Neural cell (in vitro differentiated cells): ENCODE measurements at regions not wholly inside any gene's neighbourhood (a gene's known extent, or its start where the extent isn't known, plus 50 kb on each side); places are given as distances from the start of the nearest gene placed in this dataset.

Experiments
- H2AFZ ChIP-seq: fragments of 200-600, 300-800 bp; sonication (generic), shearing (Covaris generic); 2 replicates; pipeline ENCODE4 v1.6.0; 2014; ENCODE audit warnings: low read depth, mild to moderate bottlenecking, antibody characterized with exemption, low read length, moderate library complexity
- H3F3A ChIP-seq: fragments of 200-600 bp; shearing (Covaris generic); 2 replicates; pipeline ENCODE4 v1.6.1; 2016; ENCODE audit warnings: mild to moderate bottlenecking, moderate library complexity, mixed read lengths, antibody characterized with exemption, low read length; ENCODE audit not compliant: insufficient read depth, poor library complexity, severe bottlenecking
- H3K27ac ChIP-seq: fragments of 200-600, 300-800 bp; sonication (generic), shearing (Covaris generic); 2 replicates; pipeline ENCODE4 v1.5.1; 2014; ENCODE audit warnings: mild to moderate bottlenecking, low read length, moderate library complexity
- H3K27me3 ChIP-seq: fragments of 300-800, 200-600 bp; sonication (generic), shearing (Covaris generic); 2 replicates; pipeline ENCODE4 v1.6.0; 2014; ENCODE audit warnings: mild to moderate bottlenecking, low read depth, low read length, moderate library complexity; ENCODE audit not compliant: insufficient read depth
- H3K36me3 ChIP-seq: fragments of 300-800, 200-600 bp; sonication (generic), shearing (Covaris generic); 2 replicates; pipeline ENCODE4 v1.5.1; 2014; ENCODE audit warnings: mild to moderate bottlenecking, antibody characterized with exemption, low read length, moderate library complexity; ENCODE audit not compliant: insufficient read depth
- H3K4me2 ChIP-seq: fragments of 300-800, 200-600 bp; sonication (generic), shearing (Covaris generic); 2 replicates; pipeline ENCODE4 v1.6.0; 2014; ENCODE audit warnings: mild to moderate bottlenecking, low read length
- H3K4me3 ChIP-seq: fragments of 300-800, 200-600 bp; sonication (generic), shearing (Covaris generic); 2 replicates; pipeline ENCODE4 v1.5.1; 2014; ENCODE audit warnings: mild to moderate bottlenecking, low read length, moderate library complexity
- H3K79me2 ChIP-seq: fragments of 200-600 bp; shearing (Covaris generic); replicated peaks from 2 replicates; pipeline ENCODE4 v1.6.0; 2014; ENCODE audit warnings: mild to moderate bottlenecking, low read length, moderate library complexity; ENCODE audit not compliant: insufficient read depth
- H3K9ac ChIP-seq: fragments of 300-800, 200-600 bp; sonication (generic), shearing (Covaris generic); 2 replicates; pipeline ENCODE4 v1.6.1; 2016; ENCODE audit warnings: mild to moderate bottlenecking, low read length, mixed read lengths
- H3K9me2 ChIP-seq: fragments of 200-600 bp; shearing (Covaris generic); 2 replicates; pipeline ENCODE4 v1.6.1; 2016; ENCODE audit warnings: mild to moderate bottlenecking, low read length, mixed read lengths; ENCODE audit not compliant: insufficient read depth
- H3K9me3 ChIP-seq: fragments of 200-600, 300-800 bp; sonication (generic), shearing (Covaris generic); 2 replicates; pipeline ENCODE4 v1.6.1; 2016; ENCODE audit warnings: mild to moderate bottlenecking, mixed run types, low read length, moderate library complexity, mixed read lengths
- H4K20me1 ChIP-seq: fragments of 200-600 bp; shearing (Covaris generic); 2 replicates; pipeline ENCODE4 v1.6.1; 2016; ENCODE audit warnings: mild to moderate bottlenecking, mixed run types; ENCODE audit not compliant: insufficient read depth
- EP300 ChIP-seq: fragments of 450-650 bp; conservative IDR thresholded peaks from 2 replicates; pipeline ENCODE4 v1.6.1; 2014; ENCODE audit warnings: antibody characterized with exemption, mild to moderate bottlenecking, moderate library complexity; ENCODE audit not compliant: poor library complexity, severe bottlenecking
- EZH2 ChIP-seq: fragments of 200-600, 300-800 bp; shearing (Covaris generic), sonication (generic); IDR thresholded peaks from 2 replicates; pipeline ENCODE4 v1.6.1; 2014; ENCODE audit warnings: antibody characterized with exemption, low read length, borderline replicate concordance, mild to moderate bottlenecking; ENCODE audit not compliant: insufficient read depth, poor library complexity, severe bottlenecking
- MXI1 ChIP-seq: fragments of 450-650 bp; conservative IDR thresholded peaks from 2 replicates; pipeline ENCODE4 v1.6.1; 2014; ENCODE audit warnings: antibody characterized with exemption, mild to moderate bottlenecking; ENCODE audit not compliant: poor library complexity, severe bottlenecking
- POLR2AphosphoS5 ChIP-seq: IDR thresholded peaks from 2 replicates; pipeline ENCODE4 v1.6.1; 2012
- RAD21 ChIP-seq: fragments of 450-650 bp; conservative IDR thresholded peaks from 2 replicates; pipeline ENCODE4 v1.6.1; 2014; ENCODE audit warnings: antibody characterized with exemption, mild to moderate bottlenecking, moderate library complexity
- SMC3 ChIP-seq: fragments of 450-650 bp; conservative IDR thresholded peaks from 2 replicates; pipeline ENCODE4 v1.6.1; 2014; ENCODE audit warnings: antibody characterized with exemption, mild to moderate bottlenecking, moderate library complexity; ENCODE audit not compliant: poor library complexity
- TAF1 ChIP-seq: IDR thresholded peaks from 2 replicates; pipeline ENCODE4 v1.6.1; 2012; ENCODE audit warnings: low read depth
- TF ChIP-seq, protein P1 (sequence below): IDR thresholded peaks from 2 replicates; pipeline ENCODE4 v1.6.1; 2012; ENCODE audit warnings: borderline replicate concordance
- TF ChIP-seq, protein P2 (sequence below): fragments of 450-650 bp; IDR thresholded peaks from 2 replicates; pipeline ENCODE4 v1.5.1; 2014; ENCODE audit warnings: antibody characterized with exemption, mild to moderate bottlenecking, moderate library complexity; ENCODE audit not compliant: poor library complexity, severe bottlenecking

DNA sequence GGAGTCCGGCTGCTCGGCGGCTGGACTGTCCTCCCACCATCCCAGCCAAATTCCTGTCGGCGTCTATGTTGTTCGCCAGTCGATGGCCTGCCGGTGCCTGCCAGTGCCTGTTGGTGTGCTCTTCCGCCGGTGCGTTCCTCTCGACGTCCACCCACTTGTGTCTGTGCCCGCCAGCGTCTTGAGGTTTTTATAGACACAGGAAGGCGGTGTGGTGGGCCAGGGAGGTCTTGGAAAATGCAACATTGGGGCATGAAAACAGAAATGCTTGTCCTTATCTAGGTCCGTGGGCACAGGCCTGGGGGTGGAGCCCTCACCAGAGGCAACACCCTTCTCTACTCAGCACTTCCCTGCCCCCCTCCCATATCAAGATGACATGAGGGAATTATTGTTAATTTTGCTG, 167.8 kb downstream of the IRF8 start:
- H3K27me3 ChIP-seq, result no peaks in the 10 kb centered on the region
- no peaks in the 10 kb centered on the region for H3F3A ChIP-seq
- H3K79me2 ChIP-seq, result no peaks in the 10 kb centered on the region
- peaks cover 3% of the 10 kb centered on the region for H3K9me3 ChIP-seq
- H3K9ac ChIP-seq, result no peak overlapping the region
- H3K9me2 ChIP-seq, result no peaks in the 10 kb centered on the region
- H3K36me3 ChIP-seq, result no peaks in the 10 kb centered on the region
- TF ChIP-seq, protein P1, sequence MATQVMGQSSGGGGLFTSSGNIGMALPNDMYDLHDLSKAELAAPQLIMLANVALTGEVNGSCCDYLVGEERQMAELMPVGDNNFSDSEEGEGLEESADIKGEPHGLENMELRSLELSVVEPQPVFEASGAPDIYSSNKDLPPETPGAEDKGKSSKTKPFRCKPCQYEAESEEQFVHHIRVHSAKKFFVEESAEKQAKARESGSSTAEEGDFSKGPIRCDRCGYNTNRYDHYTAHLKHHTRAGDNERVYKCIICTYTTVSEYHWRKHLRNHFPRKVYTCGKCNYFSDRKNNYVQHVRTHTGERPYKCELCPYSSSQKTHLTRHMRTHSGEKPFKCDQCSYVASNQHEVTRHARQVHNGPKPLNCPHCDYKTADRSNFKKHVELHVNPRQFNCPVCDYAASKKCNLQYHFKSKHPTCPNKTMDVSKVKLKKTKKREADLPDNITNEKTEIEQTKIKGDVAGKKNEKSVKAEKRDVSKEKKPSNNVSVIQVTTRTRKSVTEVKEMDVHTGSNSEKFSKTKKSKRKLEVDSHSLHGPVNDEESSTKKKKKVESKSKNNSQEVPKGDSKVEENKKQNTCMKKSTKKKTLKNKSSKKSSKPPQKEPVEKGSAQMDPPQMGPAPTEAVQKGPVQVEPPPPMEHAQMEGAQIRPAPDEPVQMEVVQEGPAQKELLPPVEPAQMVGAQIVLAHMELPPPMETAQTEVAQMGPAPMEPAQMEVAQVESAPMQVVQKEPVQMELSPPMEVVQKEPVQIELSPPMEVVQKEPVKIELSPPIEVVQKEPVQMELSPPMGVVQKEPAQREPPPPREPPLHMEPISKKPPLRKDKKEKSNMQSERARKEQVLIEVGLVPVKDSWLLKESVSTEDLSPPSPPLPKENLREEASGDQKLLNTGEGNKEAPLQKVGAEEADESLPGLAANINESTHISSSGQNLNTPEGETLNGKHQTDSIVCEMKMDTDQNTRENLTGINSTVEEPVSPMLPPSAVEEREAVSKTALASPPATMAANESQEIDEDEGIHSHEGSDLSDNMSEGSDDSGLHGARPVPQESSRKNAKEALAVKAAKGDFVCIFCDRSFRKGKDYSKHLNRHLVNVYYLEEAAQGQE, result no peak
- TF ChIP-seq MXI1, result no peak
- TF ChIP-seq, protein P2, sequence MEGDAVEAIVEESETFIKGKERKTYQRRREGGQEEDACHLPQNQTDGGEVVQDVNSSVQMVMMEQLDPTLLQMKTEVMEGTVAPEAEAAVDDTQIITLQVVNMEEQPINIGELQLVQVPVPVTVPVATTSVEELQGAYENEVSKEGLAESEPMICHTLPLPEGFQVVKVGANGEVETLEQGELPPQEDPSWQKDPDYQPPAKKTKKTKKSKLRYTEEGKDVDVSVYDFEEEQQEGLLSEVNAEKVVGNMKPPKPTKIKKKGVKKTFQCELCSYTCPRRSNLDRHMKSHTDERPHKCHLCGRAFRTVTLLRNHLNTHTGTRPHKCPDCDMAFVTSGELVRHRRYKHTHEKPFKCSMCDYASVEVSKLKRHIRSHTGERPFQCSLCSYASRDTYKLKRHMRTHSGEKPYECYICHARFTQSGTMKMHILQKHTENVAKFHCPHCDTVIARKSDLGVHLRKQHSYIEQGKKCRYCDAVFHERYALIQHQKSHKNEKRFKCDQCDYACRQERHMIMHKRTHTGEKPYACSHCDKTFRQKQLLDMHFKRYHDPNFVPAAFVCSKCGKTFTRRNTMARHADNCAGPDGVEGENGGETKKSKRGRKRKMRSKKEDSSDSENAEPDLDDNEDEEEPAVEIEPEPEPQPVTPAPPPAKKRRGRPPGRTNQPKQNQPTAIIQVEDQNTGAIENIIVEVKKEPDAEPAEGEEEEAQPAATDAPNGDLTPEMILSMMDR, result no peak
- no peak for TF ChIP-seq POLR2AphosphoS5
- no peak for TF ChIP-seq SMC3
- TF ChIP-seq EZH2, result no peak
- no peak for TF ChIP-seq EP300
- TF ChIP-seq RAD21, result no peak
- TF ChIP-seq TAF1, result no peak
- H3K4me2 ChIP-seq, result no peak overlapping the region
- no peak overlapping the region for H3K27ac ChIP-seq
- H3K4me3 ChIP-seq, result no peak overlapping the region
- no peaks in the 10 kb centered on the region for H4K20me1 ChIP-seq
- H2AFZ ChIP-seq, result no peak overlapping the region

DNA sequence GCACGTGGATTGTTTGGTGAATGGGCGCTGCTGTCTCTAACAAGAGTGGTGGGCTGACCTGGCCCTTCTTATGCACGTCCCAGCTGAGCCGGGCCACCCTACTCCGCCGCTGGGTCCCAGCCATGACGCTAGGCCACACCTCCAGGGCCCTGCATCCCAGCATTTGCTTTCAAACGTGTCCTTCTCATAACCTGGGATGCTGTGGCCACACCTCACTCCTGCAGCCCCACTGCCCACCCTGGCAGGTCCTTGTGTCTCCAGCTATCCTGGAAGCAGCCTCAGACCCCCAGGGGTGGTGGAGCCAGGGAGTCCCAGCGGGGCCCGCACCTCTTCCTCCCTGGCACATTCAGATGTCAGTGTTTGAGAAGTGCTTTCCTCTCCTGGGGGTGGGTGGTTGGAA, 168.6 kb downstream of the IRF8 start:
- Histone ChIP-seq H3K4me3 (no peak overlapping the region), H4K20me1 (no peaks in the 10 kb centered on the region), H3K27me3 (peaks cover 3% of the 10 kb centered on the region), H3K9me2 (no peaks in the 10 kb centered on the region), H2AFZ (no peak overlapping the region), H3F3A (no peaks in the 10 kb centered on the region), H3K27ac (no peak overlapping the region), H3K79me2 (no peaks in the 10 kb centered on the region), H3K4me2 (no peak overlapping the region), H3K36me3 (no peaks in the 10 kb centered on the region), H3K9ac (no peak overlapping the region), H3K9me3 (peaks cover 3% of the 10 kb centered on the region)
- no peak for TF ChIP-seq SMC3

DNA sequence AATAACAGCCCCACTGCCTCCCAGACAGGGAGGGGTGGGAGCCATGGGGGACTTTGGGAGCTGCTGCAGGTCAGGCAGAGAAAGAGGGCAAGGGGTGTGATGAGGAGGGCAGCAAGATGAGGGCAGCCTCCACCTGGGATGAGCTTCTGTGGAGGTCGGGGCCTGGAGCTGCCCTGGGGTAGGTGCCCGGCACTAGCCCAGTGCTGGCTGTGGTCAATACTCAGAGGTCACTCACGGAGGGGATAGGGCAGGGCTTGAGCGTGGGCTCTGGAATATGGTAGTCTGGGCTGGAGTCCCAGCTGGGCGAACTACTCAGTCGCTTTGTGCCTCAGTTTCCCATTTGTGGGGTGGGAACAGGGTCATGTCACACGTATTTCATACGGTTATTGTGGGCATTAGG, 169.0 kb downstream of the IRF8 start:
- Histone ChIP-seq H4K20me1 (no peaks in the 10 kb centered on the region), H3K9me3 (peaks cover 3% of the 10 kb centered on the region), H3K9me2 (no peaks in the 10 kb centered on the region), H2AFZ (no peak overlapping the region), H3F3A (no peaks in the 10 kb centered on the region), H3K27ac (no peak overlapping the region), H3K4me2 (no peak overlapping the region), H3K79me2 (no peaks in the 10 kb centered on the region), H3K4me3 (no peak overlapping the region), H3K27me3 (peaks cover 5% of the 10 kb centered on the region), H3K36me3 (no peaks in the 10 kb centered on the region), H3K9ac (no peak overlapping the region)
- no peak for TF ChIP-seq POLR2AphosphoS5
- no peak for TF ChIP-seq TAF1
- TF ChIP-seq MXI1, result no peak
- no peak for TF ChIP-seq SMC3
- no peak for TF ChIP-seq RAD21
- TF ChIP-seq, protein P2, result no peak
- TF ChIP-seq, protein P1, result no peak
- no peak for TF ChIP-seq EP300
- no peak for TF ChIP-seq EZH2
